ENCODE measurements at regions not wholly inside any gene's neighbourhood (a gene's known extent, or its start where the extent isn't known, plus 50 kb on each side); places are given as distances from the start of the nearest gene placed in this dataset.

DNA sequence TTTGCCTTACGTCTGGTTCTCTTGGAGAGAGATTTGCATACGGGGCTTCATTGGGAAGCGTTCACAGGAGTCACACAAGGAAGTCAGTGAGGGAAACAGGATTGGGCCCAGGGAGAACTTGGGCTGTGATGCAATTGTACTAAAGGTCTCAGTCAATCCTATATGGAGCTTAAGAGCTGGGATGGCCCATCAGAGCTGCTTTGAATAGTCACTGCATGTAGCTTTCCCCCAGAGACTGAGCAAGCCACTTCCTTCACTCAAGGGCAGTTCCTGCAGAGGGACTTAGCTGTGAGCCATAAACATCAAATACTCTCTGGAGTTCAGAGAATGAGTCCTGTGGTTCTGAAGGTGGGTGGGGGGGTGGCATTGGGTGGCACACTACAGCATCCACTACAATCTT lies 605.4 kb downstream of the MED13L start:
- TF ChIP-seq, protein P1, sequence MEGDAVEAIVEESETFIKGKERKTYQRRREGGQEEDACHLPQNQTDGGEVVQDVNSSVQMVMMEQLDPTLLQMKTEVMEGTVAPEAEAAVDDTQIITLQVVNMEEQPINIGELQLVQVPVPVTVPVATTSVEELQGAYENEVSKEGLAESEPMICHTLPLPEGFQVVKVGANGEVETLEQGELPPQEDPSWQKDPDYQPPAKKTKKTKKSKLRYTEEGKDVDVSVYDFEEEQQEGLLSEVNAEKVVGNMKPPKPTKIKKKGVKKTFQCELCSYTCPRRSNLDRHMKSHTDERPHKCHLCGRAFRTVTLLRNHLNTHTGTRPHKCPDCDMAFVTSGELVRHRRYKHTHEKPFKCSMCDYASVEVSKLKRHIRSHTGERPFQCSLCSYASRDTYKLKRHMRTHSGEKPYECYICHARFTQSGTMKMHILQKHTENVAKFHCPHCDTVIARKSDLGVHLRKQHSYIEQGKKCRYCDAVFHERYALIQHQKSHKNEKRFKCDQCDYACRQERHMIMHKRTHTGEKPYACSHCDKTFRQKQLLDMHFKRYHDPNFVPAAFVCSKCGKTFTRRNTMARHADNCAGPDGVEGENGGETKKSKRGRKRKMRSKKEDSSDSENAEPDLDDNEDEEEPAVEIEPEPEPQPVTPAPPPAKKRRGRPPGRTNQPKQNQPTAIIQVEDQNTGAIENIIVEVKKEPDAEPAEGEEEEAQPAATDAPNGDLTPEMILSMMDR (IDR thresholded peaks at IDR 0.05; ENCODE audit: poor library complexity) = no peak
- TF ChIP-seq EZH2phosphoT487 (IDR thresholded peaks at IDR 0.05; ENCODE audit: low read depth, severe bottlenecking, unreplicated experiment) (no peak), EZH2 (IDR thresholded peaks at IDR 0.05; ENCODE audit: borderline replicate concordance) (no peak)

Measured in hepatocyte (in vitro differentiated cells).